H9 (cell line): ENCODE measurements at regions not wholly inside any gene's neighbourhood (a gene's known extent, or its start where the extent isn't known, plus 50 kb on each side); places are given as distances from the start of the nearest gene placed in this dataset.

Experiments
- DNase-seq: peaks from one replicate; pipeline ENCODE4 v3.0.0-alpha.2; 2017
- H2AFZ ChIP-seq: one replicate; pipeline ENCODE4 v1.6.1; 2013; ENCODE audit warnings: mild to moderate bottlenecking, low read length, control low read depth, moderate library complexity
- H2AK5ac ChIP-seq: 2 replicates; pipeline ENCODE4 v1.6.1; 2013; ENCODE audit warnings: low read length, control low read depth, mixed read lengths; ENCODE audit not compliant: insufficient read length
- H2BK120ac ChIP-seq: one replicate; pipeline ENCODE4 v1.6.1; 2013; ENCODE audit warnings: low read depth, mild to moderate bottlenecking, low read length, control low read depth, inconsistent platforms; ENCODE audit not compliant: poor library complexity, severe bottlenecking
- H2BK12ac ChIP-seq: 2 replicates; pipeline ENCODE4 v1.6.1; 2013; ENCODE audit warnings: low read length, control low read depth, mixed read lengths, low read depth; ENCODE audit not compliant: insufficient read length
- H2BK15ac ChIP-seq: 2 replicates; pipeline ENCODE4 v1.6.1; 2013; ENCODE audit warnings: low read depth, low read length, control low read depth
- H2BK20ac ChIP-seq: one replicate; pipeline ENCODE4 v1.6.1; 2013; ENCODE audit warnings: low read depth, mild to moderate bottlenecking, low read length, control low read depth, inconsistent platforms; ENCODE audit not compliant: poor library complexity, severe bottlenecking
- H2BK5ac ChIP-seq: 2 replicates; pipeline ENCODE4 v1.6.1; 2013; ENCODE audit warnings: low read length, control low read depth, mixed read lengths; ENCODE audit not compliant: insufficient read length
- H3K14ac ChIP-seq: 2 replicates; pipeline ENCODE4 v1.6.1; 2013; ENCODE audit warnings: low read length, control low read depth; ENCODE audit not compliant: insufficient read depth
- H3K18ac ChIP-seq: 2 replicates; pipeline ENCODE4 v1.6.1; 2013; ENCODE audit warnings: low read depth, mild to moderate bottlenecking, mixed read lengths, low read length, control low read depth; ENCODE audit not compliant: insufficient read length
- H3K23ac ChIP-seq: 2 replicates; pipeline ENCODE4 v1.6.1; 2013; ENCODE audit warnings: low read length, control low read depth, mixed read lengths, low read depth; ENCODE audit not compliant: insufficient read length
- H3K23me2 ChIP-seq: 2 replicates; pipeline ENCODE4 v1.6.1; 2013; ENCODE audit warnings: low read depth, mild to moderate bottlenecking, mixed read lengths, low read length, control low read depth; ENCODE audit not compliant: insufficient read length, poor library complexity, severe bottlenecking
- H3K27ac ChIP-seq: 2 replicates; pipeline ENCODE4 v1.5.1; 2013; ENCODE audit warnings: low read length, control low read depth, mixed read lengths, low read depth; ENCODE audit not compliant: insufficient read length
- H3K27me3 ChIP-seq: 2 replicates; pipeline ENCODE4 v1.6.1; 2013; ENCODE audit warnings: low read length, control low read depth, inconsistent platforms; ENCODE audit not compliant: insufficient read depth
- H3K4ac ChIP-seq: 2 replicates; pipeline ENCODE4 v1.6.1; 2013; ENCODE audit warnings: low read depth, mild to moderate bottlenecking, control low read depth, inconsistent platforms, low read length, moderate library complexity
- H3K4me1 ChIP-seq: 2 replicates; pipeline ENCODE4 v1.6.1; 2013; ENCODE audit warnings: low read length, control low read depth, inconsistent platforms; ENCODE audit not compliant: insufficient read depth
- H3K4me2 ChIP-seq: 2 replicates; pipeline ENCODE4 v1.6.1; 2013; ENCODE audit warnings: low read length, control low read depth, mixed read lengths; ENCODE audit not compliant: insufficient read length, insufficient read depth
- H3K56ac ChIP-seq: 2 replicates; pipeline ENCODE4 v1.6.1; 2013; ENCODE audit warnings: low read depth, mild to moderate bottlenecking, mixed read lengths, low read length, control low read depth; ENCODE audit not compliant: insufficient read length
- H3K79me1 ChIP-seq: 2 replicates; pipeline ENCODE4 v1.6.1; 2013; ENCODE audit warnings: low read depth, mild to moderate bottlenecking, moderate library complexity, low read length, control low read depth, inconsistent platforms; ENCODE audit not compliant: insufficient read depth, poor library complexity, severe bottlenecking
- H3K79me2 ChIP-seq: 2 replicates; pipeline ENCODE4 v1.6.1; 2013; ENCODE audit warnings: low read length, control low read depth, inconsistent platforms; ENCODE audit not compliant: insufficient read depth
- H3K9ac ChIP-seq: 2 replicates; pipeline ENCODE4 v1.6.1; 2013; ENCODE audit warnings: low read length, control low read depth, mixed read lengths; ENCODE audit not compliant: insufficient read length; ENCODE audit errors: extremely low read depth
- H3K9me3 ChIP-seq: one replicate; pipeline ENCODE4 v1.6.1; 2013; ENCODE audit warnings: low read depth, low read length, inconsistent platforms; ENCODE audit not compliant: control insufficient read depth
- H3T11ph ChIP-seq: one replicate; pipeline ENCODE4 v1.6.1; 2013; ENCODE audit warnings: mild to moderate bottlenecking, low read length, control low read depth, inconsistent platforms
- H4K20me1 ChIP-seq: one replicate; pipeline ENCODE4 v1.6.1; 2013; ENCODE audit not compliant: control insufficient read depth, insufficient read length, insufficient read depth
- H4K5ac ChIP-seq: 2 replicates; pipeline ENCODE4 v1.6.1; 2013; ENCODE audit warnings: low read depth, mild to moderate bottlenecking, mixed read lengths, low read length, control low read depth; ENCODE audit not compliant: insufficient read length
- H4K8ac ChIP-seq: replicated peaks from 2 replicates; pipeline ENCODE4 v1.6.1; 2013; ENCODE audit warnings: low read length, control low read depth, mixed read lengths, low read depth; ENCODE audit not compliant: insufficient read length
- H4K91ac ChIP-seq: 2 replicates; pipeline ENCODE4 v1.6.1; 2013; ENCODE audit warnings: low read depth, mild to moderate bottlenecking, moderate library complexity, mixed read lengths, low read length, control low read depth; ENCODE audit not compliant: insufficient read length
- H3K27ac Mint-ChIP-seq, 3 experiments: 2 replicates in 2 of 3; 3 replicates in 1 of 3; pipeline ENCODE4 v1.8.0; 2020 to 2021; ENCODE audit warnings: mixed read lengths in 3 of 3, mild to moderate bottlenecking in 1 of 3, moderate library complexity in 1 of 3
- H3K27me3 Mint-ChIP-seq: 2 replicates; pipeline ENCODE4 v1.8.0; 2021; ENCODE audit warnings: low read depth, mild to moderate bottlenecking, moderate library complexity, mixed read lengths
- H3K36me3 Mint-ChIP-seq, 3 experiments: 2 replicates in 2 of 3; 3 replicates in 1 of 3; pipeline ENCODE4 v1.8.0; 2020 to 2021; ENCODE audit warnings: low read depth in 3 of 3, mixed read lengths in 3 of 3; ENCODE audit not compliant: insufficient read depth in 1 of 3
- H3K4me1 Mint-ChIP-seq, 2 experiments: 2 replicates each; pipeline ENCODE4 v1.8.0; 2020; ENCODE audit warnings: mixed read lengths in 2 of 2
- H3K4me3 Mint-ChIP-seq, 2 experiments: 2 replicates in 1 of 2; 3 replicates in 1 of 2; pipeline ENCODE4 v1.8.0; 2020 to 2021; ENCODE audit warnings: mild to moderate bottlenecking in 2 of 2, mixed read lengths in 2 of 2, moderate library complexity in 1 of 2
- H3K9me3 Mint-ChIP-seq, 2 experiments: 2 replicates in 1 of 2; 3 replicates in 1 of 2; pipeline ENCODE4 v1.8.0; 2020; ENCODE audit warnings: mild to moderate bottlenecking in 2 of 2, mixed read lengths in 2 of 2, moderate library complexity in 1 of 2
- CTCF ChIP-seq: fragments of 200-600 bp; sonication (generic); conservative IDR thresholded peaks from 3 replicates; pipeline ENCODE4 v1.8.0; 2021; ENCODE audit warnings: antibody characterized with exemption, mild to moderate bottlenecking
- WGBS: extraction: QIAGEN DNeasy Blood & Tissue Kit; methylation state at CpG from one replicate; pipeline ENCODE4 v1.1.7; 2013; ENCODE audit warnings: missing lambda C conversion rate, low lambda C conversion rate, mixed read lengths; ENCODE audit not compliant: insufficient read length; ENCODE audit errors: extremely low coverage; 5-methylcytosine and 5-hydroxymethylcytosine counted together

DNA sequence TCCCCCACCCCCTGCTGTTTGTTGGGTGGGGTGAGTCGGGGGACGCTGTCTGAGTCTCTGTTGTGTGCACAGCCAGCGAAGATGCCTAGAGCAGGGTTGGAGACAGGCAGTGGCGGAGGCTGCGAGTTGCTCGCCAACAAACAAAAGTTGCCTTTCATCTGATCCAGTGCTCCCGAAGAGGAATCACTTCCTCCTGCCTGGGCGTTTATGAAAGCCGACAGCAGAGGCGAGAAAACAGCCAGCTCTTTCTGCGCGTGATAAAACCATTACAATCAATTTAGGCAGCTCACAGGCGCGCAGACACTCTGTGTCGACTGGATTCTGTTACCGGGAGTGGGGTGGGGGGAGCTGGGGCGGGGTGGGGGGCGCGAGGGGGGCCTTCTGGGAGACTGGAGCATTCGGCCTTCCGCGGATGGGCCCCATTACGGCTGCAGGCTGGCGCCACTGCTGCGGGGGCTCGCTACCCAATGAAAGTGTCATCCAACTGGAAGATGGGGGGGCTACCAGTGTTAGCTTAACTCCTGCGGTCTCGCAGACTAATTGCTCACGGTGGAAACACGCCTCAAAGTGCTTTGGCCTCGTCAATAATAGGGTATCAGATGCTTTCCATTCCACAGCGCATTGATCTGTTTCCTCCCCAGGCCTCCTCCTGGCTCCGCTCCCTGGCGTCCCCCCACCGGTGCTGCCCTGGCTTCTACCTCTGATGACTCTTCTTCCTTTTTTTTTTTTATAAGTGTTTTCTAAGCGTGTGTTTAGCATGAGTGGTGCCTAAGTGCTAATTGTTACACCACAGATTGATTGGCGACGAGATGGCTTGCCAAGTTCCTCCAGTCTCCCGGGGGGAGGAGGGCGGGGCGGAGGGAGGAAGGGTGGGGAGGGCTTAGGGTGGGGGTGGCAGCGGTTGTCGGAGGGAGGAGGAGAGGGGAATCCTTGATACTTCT lies 678.4 kb downstream of the MED13L start:
- H3K4ac ChIP-seq: no peak overlapping the region
- no peak overlapping the region for H2BK20ac ChIP-seq
- H3K4me2 ChIP-seq: no peak overlapping the region
- H2AFZ ChIP-seq: no peak overlapping the region
- no peak for TF ChIP-seq CTCF
- H3K9me3 ChIP-seq: no peaks in the 10 kb centered on the region
- H3K56ac ChIP-seq: no peak overlapping the region
- Mint-ChIP-seq H3K27me3 (peaks cover 9% of the 10 kb centered on the region), H3K36me3 (no peaks in the 10 kb centered on the region), H3K4me3 (no peak overlapping the region), H3K9me3 (no peaks in the 10 kb centered on the region), H3K27ac (no peak overlapping the region; a peak in 1 of 7 replicates), H3K4me1 (peaks cover 20 to 21% of the 10 kb centered on the region in 2 experiments)
- H3K79me1 ChIP-seq: no peaks in the 10 kb centered on the region
- H2BK5ac ChIP-seq: no peak overlapping the region
- no peaks in the 10 kb centered on the region for H3K27me3 ChIP-seq
- H4K8ac ChIP-seq: no peak overlapping the region
- H3T11ph ChIP-seq: no peak overlapping the region
- H2BK15ac ChIP-seq: no peak overlapping the region; the same call in 1 of the 2 replicates
- no peak overlapping the region for H2AK5ac ChIP-seq
- H3K23ac ChIP-seq: no peak overlapping the region
- H2BK120ac ChIP-seq: no peak overlapping the region
- H3K18ac ChIP-seq: peak overlapping the region; percentile 45
- H4K91ac ChIP-seq: no peak overlapping the region
- DNase-seq: peak; percentile 42
- WGBS: no CpG with 5 or more reads among the region's 43 CpGs
- H3K79me2 ChIP-seq: no peaks in the 10 kb centered on the region
- H4K20me1 ChIP-seq: no peaks in the 10 kb centered on the region
- H3K14ac ChIP-seq: peak overlapping the region; percentile 59; the same call in 1 of the 2 replicates
- H4K5ac ChIP-seq: no peak overlapping the region
- H3K27ac ChIP-seq: no peak overlapping the region
- H3K4me1 ChIP-seq: no peaks in the 10 kb centered on the region
- no peak overlapping the region for H2BK12ac ChIP-seq
- no peak overlapping the region for H3K9ac ChIP-seq
- no peaks in the 10 kb centered on the region for H3K23me2 ChIP-seq
